ENCODE measurements at regions not wholly inside any gene's neighbourhood (a gene's known extent, or its start where the extent isn't known, plus 50 kb on each side); places are given as distances from the start of the nearest gene placed in this dataset.

GRCh38 chr10:126732308-126732707 is 61.8 kb upstream of the C10orf90 start:
- Histone ChIP-seq H3K56ac (replicated peaks; ENCODE audit: insufficient read length, low read depth, low read length) (no peak overlapping the region), H2BK12ac (ENCODE audit: low read depth, low read length) (no peak overlapping the region), H3K4me3 (ENCODE audit: extremely low read depth in 1 of 4, insufficient read depth in 2 of 4, low read depth in 3 of 4, low read length in 4 of 4) (no peak overlapping the region), H3K9ac (replicated peaks in 1 of 4; ENCODE audit: extremely low read depth in 1 of 4, low read depth in 3 of 4, low read length in 3 of 4) (no peak overlapping the region), H3K23me2 (ENCODE audit: low read depth, low read length) (no peaks in the 10 kb centered on the region), H3K18ac (ENCODE audit: extremely low read depth, low read length) (no peak overlapping the region), H2AFZ (ENCODE audit: low read length) (0 out of 2 replicates have a peak overlapping the region, but pooled peaks have one; percentile 5), H3K36me3 (ENCODE audit: control insufficient read depth in 2 of 4, insufficient read depth in 4 of 4, low read length in 3 of 4) (no peaks in the 10 kb centered on the region), H3K4me1 (replicated peaks in 1 of 4; ENCODE audit: control insufficient read depth in 3 of 4, insufficient read depth in 4 of 4, low read length in 3 of 4) (peaks cover 0 to 5% (median 4%) of the 10 kb centered on the region in 4 experiments; a peak in 4 of 7 replicates), H2BK15ac (ENCODE audit: low read length) (no peak overlapping the region), H3K27ac (ENCODE audit: low read depth, low read length) (no peak overlapping the region), H4K5ac (ENCODE audit: insufficient read length, low read depth, low read length) (no peak overlapping the region), H3K14ac (ENCODE audit: insufficient read length) (no peak overlapping the region), H2BK120ac (replicated peaks; ENCODE audit: low read depth, low read length) (no peak overlapping the region), H4K91ac (replicated peaks; ENCODE audit: insufficient read length, low read length) (no peak overlapping the region), H2BK5ac (ENCODE audit: low read depth, low read length) (no peak overlapping the region), H3K23ac (ENCODE audit: insufficient read length) (no peak overlapping the region), H3K79me1 (ENCODE audit: low read depth, low read length) (no peaks in the 10 kb centered on the region), H3K4me2 (ENCODE audit: insufficient read depth in 1 of 2, low read depth in 2 of 2, low read length in 2 of 2) (no peak overlapping the region), H3K27me3 (replicated peaks in 1 of 4; ENCODE audit: control insufficient read depth in 3 of 4, extremely low read depth in 1 of 4, insufficient read depth in 3 of 4, low read length in 3 of 4) (no peaks in the 10 kb centered on the region), H4K20me1 (replicated peaks in 1 of 2; ENCODE audit: control insufficient read depth in 1 of 2, insufficient read depth in 2 of 2, low read length in 2 of 2) (no peaks in the 10 kb centered on the region), H3K79me2 (ENCODE audit: control insufficient read depth in 1 of 2, insufficient read depth in 2 of 2, low read length in 2 of 2) (no peaks in the 10 kb centered on the region), H2AK5ac (ENCODE audit: low read depth, low read length) (no peak overlapping the region), H2BK20ac (ENCODE audit: low read length) (no peak overlapping the region), H4K8ac (ENCODE audit: extremely low read depth, insufficient read depth, low read length) (no peak overlapping the region), H3K4ac (replicated peaks; ENCODE audit: insufficient read length, low read depth, low read length) (no peak overlapping the region), H3K9me3 (ENCODE audit: insufficient read depth in 2 of 2, low read depth in 1 of 2, low read length in 1 of 2) (peaks cover 0 to 3% of the 10 kb centered on the region in 2 experiments; a peak in 1 of 4 replicates)
- POLR2A ChIA-PET (ENCODE audit: partially characterized antibody), result no interaction called here
- FAIRE-seq (no peak), DNase-seq (ENCODE audit: low read depth in 1 of 2, low spot score in 2 of 2) (no peak)
- CTCF ChIA-PET (ENCODE audit: partially characterized antibody), result interaction anchor here (1.1 kb wide), 1 partner anchor 277 kb away, joined by 4 read pairs; no protein-coding TSS in a partner anchor
- WGBS, 2 experiments (ENCODE audit: extremely low coverage in 1 of 2, insufficient coverage in 1 of 2, insufficient read length in 1 of 2, insufficient replicate concordance in 2 of 2, low coverage in 1 of 2, low lambda C conversion rate in 2 of 2, missing lambda C conversion rate in 1 of 2), result 92% methylated on average over 5 of the region's 5 CpGs; no CpG with 5 or more reads in 1 of the 2 experiments

Measured in H1 (cell line).